AG04449 (cell line): ENCODE measurements at regions not wholly inside any gene's neighbourhood (a gene's known extent, or its start where the extent isn't known, plus 50 kb on each side); places are given as distances from the start of the nearest gene placed in this dataset.

Experiments
- CTCF ChIA-PET: fragments of 350-600 bp; formaldehyde crosslinking; extraction: SDS; loops from one replicate; lab custom pipeline; 2021; ENCODE audit warnings: antibody characterized with exemption; lab: Yijun Ruan, JAX
- POLR2A ChIA-PET: fragments of 400-600, 350-600 bp; formaldehyde crosslinking; extraction: SDS; loops from one replicate; lab custom pipeline; 2020; ENCODE audit warnings: antibody characterized with exemption, inconsistent platforms; lab: Yijun Ruan, JAX
- DNase-seq: peaks from one replicate; pipeline ENCODE4 v3.0.0-alpha.2; 2010; ENCODE audit warnings: low read depth, low spot score
- H3K4me3 ChIP-seq: 2 replicates; pipeline ENCODE4 v1.5.1; 2011; ENCODE audit warnings: low read depth, mild to moderate bottlenecking, control low read depth, low read length
- CTCF ChIP-seq: IDR thresholded peaks from one replicate; pipeline ENCODE4 v1.5.1; 2011; ENCODE audit warnings: mild to moderate bottlenecking, moderate library complexity, low read length, control low read depth, inconsistent platforms; ENCODE audit not compliant: insufficient read depth; ENCODE audit errors: missing control alignments

GRCh38 chr1:96474985-96475743 is 246.4 kb upstream of the PTBP2 start:
- CTCF ChIA-PET, result no interaction called here
- no peak for DNase-seq

GRCh38 chr1:96475903-96476302 is 245.7 kb upstream of the PTBP2 start:
- TF ChIP-seq CTCF, result no peak
- ChIA-PET CTCF (no interaction called here), POLR2A (no interaction called here)
- H3K4me3 ChIP-seq, result no peak overlapping the region
- no peak for DNase-seq

More at GRCh38 chr1:96474985-96475743, 246.4 kb upstream of the PTBP2 start:
- no peak for TF ChIP-seq CTCF
- POLR2A ChIA-PET, result no interaction called here
- H3K4me3 ChIP-seq, result no peak overlapping the region

GRCh38 chr1:96478228-96478627 is 243.4 kb upstream of the PTBP2 start:
- ChIA-PET POLR2A (no interaction called here), CTCF (interaction anchor here (1.3 kb wide), 1 partner anchor 10 kb away, joined by 3 read pairs; no protein-coding TSS in a partner anchor)

GRCh38 chr1:96481409-96481808 is 240.2 kb upstream of the PTBP2 start:
- DNase-seq, result no peak
- CTCF ChIA-PET, result no interaction called here

More at GRCh38 chr1:96478228-96478627, 243.4 kb upstream of the PTBP2 start:
- TF ChIP-seq CTCF, result no peak
- DNase-seq, result no peak
- H3K4me3 ChIP-seq, result no peak overlapping the region

GRCh38 chr1:96482616-96483015 is 239.0 kb upstream of the PTBP2 start:
- no peak for DNase-seq
- no peak overlapping the region for H3K4me3 ChIP-seq
- POLR2A ChIA-PET, result no interaction called here
- no peak for TF ChIP-seq CTCF
- CTCF ChIA-PET, result no interaction called here

More at GRCh38 chr1:96481409-96481808, 240.2 kb upstream of the PTBP2 start:
- no peak overlapping the region for H3K4me3 ChIP-seq
- POLR2A ChIA-PET, result no interaction called here
- no peak for TF ChIP-seq CTCF

GRCh38 chr1:96487394-96487793 is 234.2 kb upstream of the PTBP2 start:
- CTCF ChIA-PET, result no interaction called here
- no peak overlapping the region for H3K4me3 ChIP-seq
- no peak for TF ChIP-seq CTCF
- POLR2A ChIA-PET, result no interaction called here
- DNase-seq, result no peak
